ENCODE measurements at regions not wholly inside any gene's neighbourhood (a gene's known extent, or its start where the extent isn't known, plus 50 kb on each side); places are given as distances from the start of the nearest gene placed in this dataset.

- TF ChIP-seq POLR2A (IDR thresholded peaks at IDR 0.05): no peak
- TF ChIP-seq CTCF (IDR thresholded peaks at IDR 0.05): no peak
Measured at GRCh38 chr6:147001621-147002020, 202.6 kb upstream of the STXBP5 start.

All from esophagus squamous epithelium (tissue), 4 donors.